HG03457 (cell line): ENCODE measurements at regions not wholly inside any gene's neighbourhood (a gene's known extent, or its start where the extent isn't known, plus 50 kb on each side); places are given as distances from the start of the nearest gene placed in this dataset.
"Not testable (repeated sequence)": the region's sequence is repeated elsewhere in the genome, so short reads cannot be mapped to it uniquely, and the experiment has no call there.

Experiments used
- ATAC-seq: cut with Tn5 transposase; IDR thresholded peaks from one replicate; pipeline ENCODE4 v1.9.1; 2021; ENCODE audit warnings: moderate number of reproducible peaks; ENCODE audit not compliant: unreplicated experiment

GRCh38 chr9:78663369-78663768, 366.4 kb downstream of the PSAT1 start:
- ATAC-seq = no peak

- ATAC-seq = no peak
These were observed 367.4 kb downstream of the PSAT1 start for GRCh38 chr9:78664370-78664769.

DNA sequence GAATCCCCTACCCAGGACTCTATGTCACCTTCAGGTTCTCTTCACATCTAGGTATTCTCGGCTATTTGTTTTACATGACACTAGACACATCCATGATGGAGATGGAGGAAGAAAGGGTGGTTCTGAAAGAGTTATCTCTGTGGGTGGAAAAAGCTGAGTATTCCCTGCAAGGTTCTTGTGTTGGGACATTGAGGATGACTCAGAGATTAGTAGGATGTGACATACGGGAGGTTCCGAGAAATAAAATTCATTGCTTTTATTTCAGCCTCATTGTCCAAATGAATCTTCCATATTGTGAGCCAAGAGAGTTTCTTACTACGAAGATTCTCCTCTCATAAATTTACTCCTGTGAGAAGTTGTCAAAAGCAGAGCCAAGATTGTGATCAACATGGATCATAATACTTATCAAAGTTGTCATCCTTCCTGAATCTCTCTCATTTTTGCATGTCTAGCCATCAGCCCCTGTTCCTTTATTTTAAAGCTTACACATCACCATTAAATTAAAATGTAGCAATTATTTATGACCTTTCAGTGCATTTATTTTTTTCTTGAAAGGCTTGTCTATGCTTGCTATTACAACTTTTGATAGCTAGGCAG, 370.0 kb downstream of the PSAT1 start:
- no peak for ATAC-seq

GRCh38 chr9:78668148-78668832, 371.4 kb downstream of the PSAT1 start:
- no peak for ATAC-seq

DNA sequence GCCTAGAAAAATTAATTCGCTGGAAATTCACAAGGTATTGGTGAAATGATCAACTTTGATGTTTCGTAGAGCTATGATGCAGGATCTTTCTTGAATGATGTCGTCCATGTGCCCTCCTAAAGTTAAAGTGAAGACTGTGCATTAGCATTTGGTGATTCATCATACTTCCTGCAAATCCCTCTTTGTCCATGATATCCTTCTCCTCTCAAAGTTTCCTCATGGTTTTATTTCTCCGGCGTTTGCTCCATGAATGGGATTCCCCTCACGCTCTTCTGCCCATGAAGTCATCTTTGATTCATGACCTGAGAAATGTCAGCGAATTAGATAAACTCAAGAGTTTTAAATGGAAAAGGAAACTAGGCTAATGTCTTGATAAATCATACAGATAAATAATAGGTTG, 372.7 kb downstream of the PSAT1 start:
- ATAC-seq = no peak

GRCh38 chr9:78671785-78672184, 374.9 kb downstream of the PSAT1 start:
- ATAC-seq = no peak

- no peak for ATAC-seq
These were observed 377.9 kb downstream of the PSAT1 start for GRCh38 chr9:78674874-78675273.

GRCh38 chr9:78676009-78676408, 379.1 kb downstream of the PSAT1 start:
- ATAC-seq = no peak

DNA sequence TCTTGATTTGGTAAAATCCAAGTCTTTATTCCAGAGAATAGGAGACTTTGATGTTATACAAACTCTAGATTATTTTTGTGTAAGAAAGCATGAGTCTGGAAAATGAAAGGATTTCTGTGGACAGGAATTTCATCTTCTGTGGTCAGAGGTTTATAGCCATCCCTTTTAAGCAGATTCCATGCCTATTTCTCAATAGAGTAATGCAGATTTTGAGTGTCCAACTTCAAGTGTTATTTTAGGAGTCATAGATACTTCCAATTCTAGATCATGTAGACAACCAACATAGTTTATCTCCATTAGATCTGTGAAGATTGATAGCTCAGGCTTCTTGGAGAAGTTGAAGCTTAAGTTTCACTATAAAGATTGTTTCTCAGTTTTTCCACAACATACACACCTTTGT, 379.7 kb downstream of the PSAT1 start:
- ATAC-seq = no peak

GRCh38 chr9:78677326-78677725, 380.4 kb downstream of the PSAT1 start:
- ATAC-seq = no peak

- ATAC-seq = no peak
These were observed 382.0 kb downstream of the PSAT1 start for GRCh38 chr9:78678877-78679276.

DNA sequence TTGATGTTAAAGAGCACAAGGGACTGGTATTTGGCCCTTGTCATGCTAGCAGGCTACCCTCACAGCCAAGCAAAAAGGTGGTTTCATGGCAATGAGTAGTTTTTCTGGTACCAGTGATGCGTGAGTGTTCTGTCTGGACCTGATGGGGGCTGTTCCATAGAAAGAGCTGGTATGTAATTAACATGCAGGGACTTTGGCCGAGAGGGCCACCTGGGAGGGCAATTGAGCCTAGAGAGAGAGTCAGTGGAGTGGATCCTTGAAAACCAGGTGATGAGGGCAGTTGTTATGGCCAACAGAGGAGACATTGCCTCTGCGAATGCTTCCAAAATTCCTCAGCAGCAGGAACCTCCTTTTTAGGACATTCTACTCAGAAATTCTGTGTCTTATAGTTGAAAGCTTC, 383.3 kb downstream of the PSAT1 start:
- ATAC-seq = no peak

- ATAC-seq = no peak
These were observed 385.3 kb downstream of the PSAT1 start for GRCh38 chr9:78682216-78682615.

GRCh38 chr9:78685471-78685870, 388.5 kb downstream of the PSAT1 start:
- ATAC-seq = no peak

DNA sequence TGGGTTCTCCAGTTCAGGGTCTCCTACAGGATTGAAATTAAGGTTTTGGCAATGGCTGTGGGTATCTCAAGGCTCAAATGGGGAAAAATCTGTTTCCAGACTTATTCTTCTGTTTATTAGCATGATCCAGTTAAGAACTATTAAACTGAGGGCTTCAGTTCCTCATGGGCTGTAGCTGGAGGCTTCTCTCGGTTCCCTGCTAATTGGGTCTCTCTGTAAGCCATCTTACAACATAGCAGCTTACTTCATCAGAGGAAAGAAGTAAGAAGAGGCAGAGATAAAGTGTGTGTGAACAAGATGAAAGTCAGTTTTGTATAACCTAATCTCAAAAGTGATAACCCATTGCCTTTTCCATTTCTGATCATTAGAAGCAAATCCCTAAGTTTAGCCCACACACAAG, 391.9 kb downstream of the PSAT1 start:
- ATAC-seq = no peak

- no peak for ATAC-seq
These were observed 394.6 kb downstream of the PSAT1 start for GRCh38 chr9:78691542-78691941.

GRCh38 chr9:78692871-78693270, 395.9 kb downstream of the PSAT1 start:
- ATAC-seq = no peak

- ATAC-seq = no peak
These were observed 398.0 kb downstream of the PSAT1 start for GRCh38 chr9:78694974-78695373.

GRCh38 chr9:78695519-78695918, 398.6 kb downstream of the PSAT1 start:
- no peak for ATAC-seq

GRCh38 chr9:78697618-78698017, 400.7 kb downstream of the PSAT1 start:
- no peak for ATAC-seq

DNA sequence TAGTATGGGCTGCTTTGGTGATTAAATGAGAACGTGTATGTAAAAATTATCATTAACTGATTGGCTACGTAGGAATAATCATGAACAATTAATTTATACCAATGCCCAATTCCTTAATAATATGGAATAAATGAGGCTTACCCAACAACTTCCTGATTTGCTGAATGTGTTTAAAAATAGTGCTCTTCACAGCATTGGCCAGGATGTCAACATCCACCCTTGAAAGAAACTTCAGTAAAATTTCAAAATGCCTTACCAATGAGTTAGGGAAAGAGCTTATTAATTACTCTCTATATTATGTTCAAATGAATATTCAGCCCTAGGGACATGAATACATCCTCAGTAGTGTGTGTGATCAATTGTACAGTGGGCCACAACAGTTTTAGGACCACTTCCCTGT, 401.4 kb downstream of the PSAT1 start:
- ATAC-seq = no peak

GRCh38 chr9:78699217-78699616, 402.3 kb downstream of the PSAT1 start:
- ATAC-seq = not testable (repeated sequence)

- ATAC-seq = not testable (repeated sequence)
These were observed 407.2 kb downstream of the PSAT1 start for GRCh38 chr9:78704153-78704552.
